KMS-11 (cell line): ENCODE measurements at regions not wholly inside any gene's neighbourhood (a gene's known extent, or its start where the extent isn't known, plus 50 kb on each side); places are given as distances from the start of the nearest gene placed in this dataset.

ENCODE experiments used
- H2AFZ ChIP-seq: fragments of 200-600 bp; sonication (generic); 2 replicates; pipeline ENCODE4 v1.6.1; 2016; ENCODE audit warnings: antibody characterized with exemption, mixed run types, low read depth
- H3K27ac ChIP-seq: fragments of 200-600 bp; sonication (generic); 2 replicates; pipeline ENCODE4 v1.6.1; 2016; ENCODE audit warnings: mild to moderate bottlenecking, mixed run types
- H3K27me3 ChIP-seq: fragments of 200-600 bp; sonication (generic); 2 replicates; pipeline ENCODE4 v1.6.1; 2017; ENCODE audit warnings: mild to moderate bottlenecking, low read depth, mixed run types, moderate library complexity; ENCODE audit not compliant: insufficient read depth
- H3K36me3 ChIP-seq: fragments of 200-600 bp; sonication (generic); 2 replicates; pipeline ENCODE4 v1.6.1; 2017; ENCODE audit warnings: mild to moderate bottlenecking, mixed run types; ENCODE audit not compliant: insufficient read depth
- H3K4me1 ChIP-seq: fragments of 200-600 bp; sonication (generic); 2 replicates; pipeline ENCODE4 v1.6.1; 2016; ENCODE audit warnings: mild to moderate bottlenecking, low read depth, mixed run types; ENCODE audit not compliant: poor library complexity, severe bottlenecking
- H3K4me2 ChIP-seq: fragments of 200-600 bp; sonication (generic); 2 replicates; pipeline ENCODE4 v1.7.0; 2016; ENCODE audit warnings: mild to moderate bottlenecking, mixed run types
- H3K4me3 ChIP-seq: fragments of 200-600 bp; sonication (generic); IDR thresholded peaks from 2 replicates; pipeline ENCODE4 v1.6.1; 2017; ENCODE audit warnings: low read depth, low read length, mixed read lengths; ENCODE audit not compliant: insufficient read depth
- H3K79me2 ChIP-seq: fragments of 200-600 bp; sonication (generic); 2 replicates; pipeline ENCODE4 v1.6.1; 2016; ENCODE audit warnings: low read depth, mixed run types; ENCODE audit not compliant: insufficient read depth
- H3K9ac ChIP-seq: fragments of 200-600 bp; sonication (generic); 2 replicates; pipeline ENCODE4 v1.6.1; 2016; ENCODE audit warnings: mild to moderate bottlenecking, mixed run types
- H4K20me1 ChIP-seq: fragments of 200-600 bp; sonication (generic); 2 replicates; pipeline ENCODE4 v1.6.1; 2016; ENCODE audit warnings: mild to moderate bottlenecking, mixed run types; ENCODE audit not compliant: insufficient read depth
- CTCF ChIP-seq: fragments of 200-600 bp; sonication (generic); conservative IDR thresholded peaks from 2 replicates; pipeline ENCODE4 v1.6.1; 2017; ENCODE audit warnings: low read depth, mild to moderate bottlenecking, antibody characterized with exemption, low read length, moderate library complexity, mixed read lengths

GRCh38 chr7:155884225-155885166, 72.2 kb upstream of the SHH start:
- H3K79me2 ChIP-seq, result no peaks in the 10 kb centered on the region
- no peaks in the 10 kb centered on the region for H3K4me1 ChIP-seq
- H3K27ac ChIP-seq, result no peak overlapping the region
- no peak for TF ChIP-seq CTCF
- H3K36me3 ChIP-seq, result no peaks in the 10 kb centered on the region
- no peaks in the 10 kb centered on the region for H4K20me1 ChIP-seq
- no peak overlapping the region for H3K9ac ChIP-seq
- H3K4me3 ChIP-seq, result no peak overlapping the region
- H3K27me3 ChIP-seq, result no peaks in the 10 kb centered on the region
- no peak overlapping the region for H2AFZ ChIP-seq
- no peak overlapping the region for H3K4me2 ChIP-seq

GRCh38 chr7:155883491-155884224, 71.4 kb upstream of the SHH start:
- Histone ChIP-seq H3K4me2 (no peak overlapping the region), H2AFZ (no peak overlapping the region), H3K27ac (no peak overlapping the region), H3K36me3 (no peaks in the 10 kb centered on the region), H3K4me1 (no peaks in the 10 kb centered on the region), H3K4me3 (no peak overlapping the region), H3K9ac (no peak overlapping the region), H4K20me1 (no peaks in the 10 kb centered on the region), H3K27me3 (no peaks in the 10 kb centered on the region), H3K79me2 (no peaks in the 10 kb centered on the region)
- no peak for TF ChIP-seq CTCF

- Histone ChIP-seq H3K79me2 (no peaks in the 10 kb centered on the region), H4K20me1 (no peaks in the 10 kb centered on the region), H3K27me3 (no peaks in the 10 kb centered on the region), H3K9ac (no peak overlapping the region), H3K4me1 (no peaks in the 10 kb centered on the region), H3K27ac (no peak overlapping the region), H3K4me3 (no peak overlapping the region), H2AFZ (no peak overlapping the region), H3K4me2 (no peak overlapping the region), H3K36me3 (no peaks in the 10 kb centered on the region)
- no peak for TF ChIP-seq CTCF
These were observed 70.3 kb upstream of the SHH start for GRCh38 chr7:155882596-155882995.

- Histone ChIP-seq H3K79me2 (no peaks in the 10 kb centered on the region), H4K20me1 (no peaks in the 10 kb centered on the region), H3K27me3 (no peaks in the 10 kb centered on the region), H3K9ac (no peak overlapping the region), H3K36me3 (no peaks in the 10 kb centered on the region), H3K4me3 (no peak overlapping the region), H3K4me1 (no peaks in the 10 kb centered on the region), H2AFZ (no peak overlapping the region), H3K27ac (no peak overlapping the region), H3K4me2 (no peak overlapping the region)
- no peak for TF ChIP-seq CTCF
These were observed 69.4 kb upstream of the SHH start for GRCh38 chr7:155881471-155882350.
